ENCODE measurements at regions not wholly inside any gene's neighbourhood (a gene's known extent, or its start where the extent isn't known, plus 50 kb on each side); places are given as distances from the start of the nearest gene placed in this dataset.

- Histone ChIP-seq H2AFZ (no peak overlapping the region), H3K9me2 (ENCODE audit: insufficient read depth) (peaks cover 4% of the 10 kb centered on the region; the same call in 1 of the 2 replicates), H3F3A (replicated peaks; ENCODE audit: low read depth) (no peaks in the 10 kb centered on the region), H3K4me2 (no peak overlapping the region), H3K27me3 (ENCODE audit: insufficient read depth) (no peaks in the 10 kb centered on the region), H3K4me3 (no peak overlapping the region), H3K27ac (ENCODE audit: low read depth) (no peak overlapping the region), H4K20me1 (replicated peaks; ENCODE audit: insufficient read depth) (no peaks in the 10 kb centered on the region), H3K79me2 (replicated peaks; ENCODE audit: insufficient read depth) (no peaks in the 10 kb centered on the region), H3K4me1 (ENCODE audit: insufficient read depth) (no peaks in the 10 kb centered on the region), H3K36me3 (ENCODE audit: insufficient read depth) (no peaks in the 10 kb centered on the region)
- Mint-ChIP-seq H3K27me3 (ENCODE audit: insufficient read depth, low read depth, poor library complexity) (peaks cover 1% of the 10 kb centered on the region), H3K9me3 (no peaks in the 10 kb centered on the region; the same call in 1 of the 3 replicates), H3K36me3 (ENCODE audit: low read depth) (no peaks in the 10 kb centered on the region; the same call in 2 of the 3 replicates), H3K4me1 (no peaks in the 10 kb centered on the region), H3K4me3 (no peak overlapping the region), H3K27ac (no peak overlapping the region)
- TF ChIP-seq POLR2AphosphoS5 (IDR thresholded peaks at IDR 0.05; ENCODE audit: low read depth) (no peak), STAT1 (IDR thresholded peaks at IDR 0.05; ENCODE audit: unreplicated experiment) (no peak)
- DNase-seq (ENCODE audit: low spot score) (no peak), ATAC-seq (no peak)
These were observed 74.5 kb upstream of the APC start for GRCh38 chr5:112663146-112663545.

- H3K9me3 Mint-ChIP-seq = no peaks in the 10 kb centered on the region
- Histone ChIP-seq H3K27ac (ENCODE audit: low read depth) (no peak overlapping the region), H3K27me3 (ENCODE audit: insufficient read depth) (no peaks in the 10 kb centered on the region), H3K36me3 (ENCODE audit: insufficient read depth) (no peaks in the 10 kb centered on the region), H3K4me3 (no peak overlapping the region), H3F3A (replicated peaks; ENCODE audit: low read depth) (no peaks in the 10 kb centered on the region), H3K79me2 (replicated peaks; ENCODE audit: insufficient read depth) (no peaks in the 10 kb centered on the region), H4K20me1 (replicated peaks; ENCODE audit: insufficient read depth) (no peaks in the 10 kb centered on the region), H3K4me1 (ENCODE audit: insufficient read depth) (no peaks in the 10 kb centered on the region), H3K4me2 (no peak overlapping the region), H2AFZ (no peak overlapping the region), H3K9me2 (ENCODE audit: insufficient read depth) (no peaks in the 10 kb centered on the region)
- no peak overlapping the region for H3K27ac Mint-ChIP-seq
- no peaks in the 10 kb centered on the region for H3K36me3 Mint-ChIP-seq (ENCODE audit: low read depth)
- no peak for DNase-seq (ENCODE audit: low spot score)
- H3K27me3 Mint-ChIP-seq (ENCODE audit: insufficient read depth, low read depth, poor library complexity) = no peaks in the 10 kb centered on the region
- H3K4me3 Mint-ChIP-seq = no peak overlapping the region
- ATAC-seq = no peak
- TF ChIP-seq EZH2 (IDR thresholded peaks at IDR 0.05; ENCODE audit: low read depth, unreplicated experiment) (no peak), NANOG (IDR thresholded peaks at IDR 0.05; ENCODE audit: borderline replicate concordance) (no peak), CTCF (conservative IDR thresholded peaks at IDR 0.05; ENCODE audit: low read depth in 2 of 2) (no peak), JUNB (IDR thresholded peaks at IDR 0.05; ENCODE audit: unreplicated experiment) (no peak)
- H3K4me1 Mint-ChIP-seq = no peaks in the 10 kb centered on the region; the same call in 2 of the 3 replicates
These were observed 69.7 kb upstream of the APC start for GRCh38 chr5:112668016-112668415.

- no peaks in the 10 kb centered on the region for H3K4me1 ChIP-seq (ENCODE audit: insufficient read depth)
- no peak overlapping the region for H3K27ac Mint-ChIP-seq
- H3F3A ChIP-seq (replicated peaks; ENCODE audit: low read depth) = no peaks in the 10 kb centered on the region
- no peaks in the 10 kb centered on the region for H3K27me3 ChIP-seq (ENCODE audit: insufficient read depth)
- H3K27ac ChIP-seq (ENCODE audit: low read depth) = no peak overlapping the region
- no peak overlapping the region for H3K4me3 Mint-ChIP-seq
- no peak for TF ChIP-seq CTCF (conservative IDR thresholded peaks at IDR 0.05; ENCODE audit: low read depth in 2 of 2)
- no peak for TF ChIP-seq EZH2 (IDR thresholded peaks at IDR 0.05; ENCODE audit: low read depth, unreplicated experiment)
- TF ChIP-seq ETS1 (IDR thresholded peaks at IDR 0.05) = no peak
- TF ChIP-seq JUNB (IDR thresholded peaks at IDR 0.05; ENCODE audit: unreplicated experiment) = no peak
- no peak overlapping the region for H3K4me3 ChIP-seq
- H3K4me1 Mint-ChIP-seq = no peaks in the 10 kb centered on the region; the same call in 2 of the 3 replicates
- H3K36me3 ChIP-seq (ENCODE audit: insufficient read depth) = no peaks in the 10 kb centered on the region
- H2AFZ ChIP-seq = no peak overlapping the region
- no peak for ATAC-seq
- no peaks in the 10 kb centered on the region for H3K36me3 Mint-ChIP-seq (ENCODE audit: low read depth)
- no peaks in the 10 kb centered on the region for H3K9me2 ChIP-seq (ENCODE audit: insufficient read depth)
- H4K20me1 ChIP-seq (replicated peaks; ENCODE audit: insufficient read depth) = no peaks in the 10 kb centered on the region
- no peaks in the 10 kb centered on the region for H3K79me2 ChIP-seq (replicated peaks; ENCODE audit: insufficient read depth)
- H3K27me3 Mint-ChIP-seq (ENCODE audit: insufficient read depth, low read depth, poor library complexity) = no peaks in the 10 kb centered on the region
- DNase-seq (ENCODE audit: low spot score) = no peak
- H3K9me3 Mint-ChIP-seq = no peaks in the 10 kb centered on the region
- H3K4me2 ChIP-seq = no peak overlapping the region
These were observed 68.8 kb upstream of the APC start for GRCh38 chr5:112668911-112669310.

All from GM23338 (cell line).